ENCODE measurements at regions not wholly inside any gene's neighbourhood (a gene's known extent, or its start where the extent isn't known, plus 50 kb on each side); places are given as distances from the start of the nearest gene placed in this dataset.
"Not testable (repeated sequence)": the region's sequence is repeated elsewhere in the genome, so short reads cannot be mapped to it uniquely, and the experiment has no call there.

GRCh38 chr13:80931118-80931517 lies 590.2 kb upstream of the SPRY2 start (continued):
- TF ChIP-seq CTCF (IDR thresholded peaks at IDR 0.05; ENCODE audit: low read depth, low read length, missing input control) = no peak
- TF ChIP-seq EGR1 (IDR thresholded peaks at IDR 0.05; ENCODE audit: low read depth in 2 of 2) = no peak
- no peak for TF ChIP-seq SP1 (IDR thresholded peaks at IDR 0.05)

- no peaks in the 10 kb centered on the region for H3K4me1 ChIP-seq (ENCODE audit: control insufficient read depth in 4 of 4, insufficient read depth in 4 of 4, low read length in 3 of 4)
- H3K9ac ChIP-seq (ENCODE audit: low read depth in 1 of 2, low read length in 2 of 2) = no peak overlapping the region
- no peaks in the 10 kb centered on the region for H3K9me3 ChIP-seq (ENCODE audit: control insufficient read depth in 4 of 4, low read length in 3 of 4)
- 85% methylated on average over 3 of the region's 3 CpGs for WGBS
- H3K4me3 ChIP-seq (ENCODE audit: low read depth in 1 of 3, low read length in 3 of 3) = no peak overlapping the region
- TF ChIP-seq CTCF (IDR thresholded peaks at IDR 0.05; ENCODE audit: low read depth, low read length, missing input control) (no peak), HNF4A (conservative IDR thresholded peaks at IDR 0.05) (no peak), YY1 (IDR thresholded peaks at IDR 0.05) (no peak), JUND (IDR thresholded peaks at IDR 0.05) (no peak), GABPA (IDR thresholded peaks at IDR 0.05 in 1 of 2, conservative IDR thresholded peaks at IDR 0.05 in 1 of 2) (no peak), ATF3 (IDR thresholded peaks at IDR 0.05) (no peak)
- TF ChIP-seq, protein P1, sequence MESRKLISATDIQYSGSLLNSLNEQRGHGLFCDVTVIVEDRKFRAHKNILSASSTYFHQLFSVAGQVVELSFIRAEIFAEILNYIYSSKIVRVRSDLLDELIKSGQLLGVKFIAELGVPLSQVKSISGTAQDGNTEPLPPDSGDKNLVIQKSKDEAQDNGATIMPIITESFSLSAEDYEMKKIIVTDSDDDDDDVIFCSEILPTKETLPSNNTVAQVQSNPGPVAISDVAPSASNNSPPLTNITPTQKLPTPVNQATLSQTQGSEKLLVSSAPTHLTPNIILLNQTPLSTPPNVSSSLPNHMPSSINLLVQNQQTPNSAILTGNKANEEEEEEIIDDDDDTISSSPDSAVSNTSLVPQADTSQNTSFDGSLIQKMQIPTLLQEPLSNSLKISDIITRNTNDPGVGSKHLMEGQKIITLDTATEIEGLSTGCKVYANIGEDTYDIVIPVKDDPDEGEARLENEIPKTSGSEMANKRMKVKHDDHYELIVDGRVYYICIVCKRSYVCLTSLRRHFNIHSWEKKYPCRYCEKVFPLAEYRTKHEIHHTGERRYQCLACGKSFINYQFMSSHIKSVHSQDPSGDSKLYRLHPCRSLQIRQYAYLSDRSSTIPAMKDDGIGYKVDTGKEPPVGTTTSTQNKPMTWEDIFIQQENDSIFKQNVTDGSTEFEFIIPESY (IDR thresholded peaks at IDR 0.05) = no peak
- no peaks in the 10 kb centered on the region for H3K27me3 ChIP-seq (ENCODE audit: control insufficient read depth in 4 of 4, insufficient read depth in 4 of 4, low read length in 3 of 4)
- no peak for DNase-seq (ENCODE audit: low spot score)
- no peaks in the 10 kb centered on the region for H3K36me3 ChIP-seq (ENCODE audit: control insufficient read depth in 4 of 4, insufficient read depth in 3 of 4, low read depth in 1 of 4, low read length in 3 of 4)
- no peak overlapping the region for H3K27ac ChIP-seq (ENCODE audit: low read depth in 1 of 2, low read length in 2 of 2)
Observed at GRCh38 chr13:80928241-80928640, 587.3 kb upstream of the SPRY2 start.

DNA sequence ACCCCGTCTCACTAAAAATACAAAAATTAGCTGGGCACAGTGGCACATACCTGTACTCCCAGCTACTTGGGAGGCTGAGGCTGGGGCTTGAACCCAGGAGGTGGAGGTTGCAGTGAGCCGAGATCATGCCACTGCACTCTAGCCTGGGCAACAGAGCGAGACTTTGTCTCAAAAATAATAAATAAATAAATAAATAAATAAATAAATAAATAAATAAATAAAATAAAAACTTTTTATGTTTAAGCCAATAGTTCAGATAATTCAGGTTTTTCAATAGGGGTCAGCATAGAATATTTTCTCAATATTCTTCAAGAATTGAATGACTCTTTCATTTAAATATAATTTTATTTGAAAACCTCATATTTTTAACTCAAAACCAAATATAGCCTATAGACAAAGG lies 585.1 kb upstream of the SPRY2 start:
- H3K27me3 ChIP-seq (ENCODE audit: control insufficient read depth in 4 of 4, insufficient read depth in 4 of 4, low read length in 3 of 4) = not testable (repeated sequence)
- WGBS = 97% methylated on average over 3 of the region's 3 CpGs

GRCh38 chr13:80924596-80924995 lies 583.7 kb upstream of the SPRY2 start:
- no peak overlapping the region for H3K27ac ChIP-seq (ENCODE audit: low read depth in 1 of 2, low read length in 2 of 2)
- 72% methylated on average over 5 of the region's 5 CpGs for WGBS
- H3K9ac ChIP-seq (ENCODE audit: low read depth in 1 of 2, low read length in 2 of 2) = no peak overlapping the region
- H3K4me1 ChIP-seq (ENCODE audit: control insufficient read depth in 4 of 4, insufficient read depth in 4 of 4, low read length in 3 of 4) = no peaks in the 10 kb centered on the region
- no peak for TF ChIP-seq NR2F2 (IDR thresholded peaks at IDR 0.05)
- no peak for TF ChIP-seq HNF4G (IDR thresholded peaks at IDR 0.05)
- TF ChIP-seq ATF3 (IDR thresholded peaks at IDR 0.05) = no peak
- TF ChIP-seq CTCF (IDR thresholded peaks at IDR 0.05; ENCODE audit: low read depth, low read length, missing input control) = no peak
- no peaks in the 10 kb centered on the region for H3K9me3 ChIP-seq (ENCODE audit: control insufficient read depth in 4 of 4, low read length in 3 of 4)
- DNase-seq (ENCODE audit: low spot score) = no peak
- H3K36me3 ChIP-seq (ENCODE audit: control insufficient read depth in 4 of 4, insufficient read depth in 3 of 4, low read depth in 1 of 4, low read length in 3 of 4) = no peaks in the 10 kb centered on the region
- no peak overlapping the region for H3K4me3 ChIP-seq (ENCODE audit: low read depth in 1 of 3, low read length in 3 of 3)
- no peaks in the 10 kb centered on the region for H3K27me3 ChIP-seq (ENCODE audit: control insufficient read depth in 4 of 4, insufficient read depth in 4 of 4, low read length in 3 of 4)

More for the DNA sequence above, 585.1 kb upstream of the SPRY2 start:
- not testable (repeated sequence) for H3K27ac ChIP-seq (ENCODE audit: low read depth in 1 of 2, low read length in 2 of 2); H3K4me3 ChIP-seq (ENCODE audit: low read depth in 1 of 3, low read length in 3 of 3); H3K4me1 ChIP-seq (ENCODE audit: control insufficient read depth in 4 of 4, insufficient read depth in 4 of 4, low read length in 3 of 4); H3K9me3 ChIP-seq (ENCODE audit: control insufficient read depth in 4 of 4, low read length in 3 of 4); DNase-seq (ENCODE audit: low spot score); H3K36me3 ChIP-seq (ENCODE audit: control insufficient read depth in 4 of 4, insufficient read depth in 3 of 4, low read depth in 1 of 4, low read length in 3 of 4); H3K9ac ChIP-seq (ENCODE audit: low read depth in 1 of 2, low read length in 2 of 2)
